GM21423 (cell line): ENCODE measurements at regions not wholly inside any gene's neighbourhood (a gene's known extent, or its start where the extent isn't known, plus 50 kb on each side); places are given as distances from the start of the nearest gene placed in this dataset.
A peak's percentile ranks its signal among the peaks of the same experiment; 100 is the strongest.

ENCODE experiments used
- ATAC-seq: cut with Tn5 transposase; IDR thresholded peaks from one replicate; pipeline ENCODE4 v1.9.1; 2021; ENCODE audit warnings: mild to moderate bottlenecking, moderate library complexity; ENCODE audit not compliant: unreplicated experiment

DNA sequence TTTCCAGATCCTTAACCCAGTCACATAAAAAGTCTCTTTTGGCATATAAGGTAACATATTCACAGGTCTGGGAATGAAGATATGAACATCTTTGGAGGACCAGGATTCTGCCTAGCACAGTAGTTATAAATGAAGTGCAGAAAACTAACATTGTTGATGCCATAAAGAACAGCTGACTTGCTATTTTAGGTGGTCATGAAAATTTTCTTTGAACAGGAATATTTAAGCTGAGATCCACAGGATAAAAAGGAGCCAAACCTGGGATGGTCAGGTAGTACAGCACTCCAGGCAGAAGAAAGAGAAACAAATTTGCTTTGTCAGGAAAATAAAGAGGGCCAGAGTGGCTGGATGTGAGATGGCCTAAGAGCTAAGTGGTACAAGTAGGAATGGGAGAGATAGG lies 80.0 kb downstream of the CENPW start:
- no peak for ATAC-seq

DNA sequence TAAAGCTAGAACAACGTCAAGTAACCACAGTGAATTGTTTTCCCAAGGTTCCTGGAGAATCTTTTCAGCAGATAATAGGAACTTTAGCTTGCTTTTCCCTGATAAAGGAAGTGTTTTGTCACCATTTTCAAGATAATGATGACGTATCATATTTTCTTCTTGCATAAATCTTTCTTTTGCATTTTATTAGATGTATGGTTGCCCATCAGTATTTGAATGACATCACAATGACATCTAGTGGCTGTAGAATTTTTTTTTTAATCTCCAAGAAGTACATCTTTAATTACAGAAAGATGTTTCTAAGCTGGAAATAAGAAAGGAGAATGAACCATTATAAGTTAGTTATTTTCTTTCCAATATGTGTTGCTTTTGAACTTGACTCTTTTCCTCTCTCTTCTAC lies 83.0 kb downstream of the CENPW start:
- ATAC-seq = no peak

GRCh38 chr6:126427713-126428112 lies 87.8 kb downstream of the CENPW start:
- ATAC-seq = no peak

GRCh38 chr6:126429866-126430265 lies 90.0 kb downstream of the CENPW start:
- ATAC-seq = no peak

DNA sequence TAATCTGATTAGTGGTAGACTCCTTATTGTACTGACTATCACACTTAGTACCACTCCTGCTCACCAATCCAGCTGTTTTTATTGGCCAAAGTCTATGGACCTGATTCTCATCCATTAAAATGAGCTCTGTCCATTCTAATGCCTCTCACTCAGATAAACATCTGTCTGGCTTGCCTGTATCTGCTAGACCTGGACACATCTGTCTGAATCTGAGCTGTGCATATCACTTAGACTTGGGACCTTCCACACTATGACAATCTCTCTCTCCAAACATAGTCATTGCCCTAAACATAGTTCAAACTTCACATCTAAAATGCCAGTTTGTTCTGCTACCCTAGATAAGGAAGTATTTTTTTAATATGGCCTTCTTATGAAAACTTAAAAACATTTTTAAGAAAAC lies 92.6 kb downstream of the CENPW start:
- no peak for ATAC-seq

DNA sequence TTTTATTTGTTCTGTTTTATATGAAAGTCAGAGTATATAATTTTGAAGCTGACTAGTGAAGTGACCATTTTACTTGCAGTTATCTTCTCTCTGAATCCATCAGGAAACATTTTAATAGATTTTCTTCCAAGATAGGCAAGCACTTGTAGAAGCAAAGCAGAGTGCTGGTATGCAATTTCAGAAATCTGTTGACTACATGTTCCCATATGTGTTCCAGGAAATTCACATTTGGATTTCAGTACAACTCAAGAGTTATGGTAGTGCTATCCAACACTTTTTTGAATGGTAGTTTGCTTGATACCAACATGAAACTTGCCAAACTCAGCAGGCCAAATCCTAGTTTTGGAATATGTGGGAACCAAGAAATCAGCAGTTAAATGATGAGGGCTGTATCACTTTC lies 94.0 kb downstream of the CENPW start:
- no peak for ATAC-seq

- no peak for ATAC-seq
Measured at GRCh38 chr6:126437205-126437604, 97.3 kb downstream of the CENPW start.

DNA sequence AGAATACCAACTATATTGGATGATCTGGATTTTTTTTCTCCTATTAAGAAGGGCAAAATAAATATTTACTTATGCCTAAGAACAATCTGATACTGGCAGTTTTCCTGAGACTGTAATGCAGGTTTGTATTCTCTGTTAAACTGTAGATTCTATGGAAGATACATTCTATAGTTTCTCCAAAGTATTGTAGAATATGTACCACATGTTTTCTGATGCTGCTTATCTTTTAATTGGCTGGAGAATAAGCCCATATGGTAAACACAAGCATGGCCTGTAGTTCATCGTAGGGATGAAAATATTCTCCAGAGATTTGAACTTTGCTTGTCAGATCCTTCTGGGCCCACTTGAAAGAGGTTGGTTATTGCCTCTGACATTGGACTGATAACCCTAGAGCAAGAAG lies 99.1 kb downstream of the CENPW start:
- ATAC-seq = no peak

- no peak for ATAC-seq
Measured at GRCh38 chr6:126440923-126441322, 101.0 kb downstream of the CENPW start.

GRCh38 chr6:126444659-126445273 lies 104.9 kb downstream of the CENPW start:
- no peak for ATAC-seq

- ATAC-seq = no peak
Measured at GRCh38 chr6:126446248-126446647, 106.3 kb downstream of the CENPW start.

DNA sequence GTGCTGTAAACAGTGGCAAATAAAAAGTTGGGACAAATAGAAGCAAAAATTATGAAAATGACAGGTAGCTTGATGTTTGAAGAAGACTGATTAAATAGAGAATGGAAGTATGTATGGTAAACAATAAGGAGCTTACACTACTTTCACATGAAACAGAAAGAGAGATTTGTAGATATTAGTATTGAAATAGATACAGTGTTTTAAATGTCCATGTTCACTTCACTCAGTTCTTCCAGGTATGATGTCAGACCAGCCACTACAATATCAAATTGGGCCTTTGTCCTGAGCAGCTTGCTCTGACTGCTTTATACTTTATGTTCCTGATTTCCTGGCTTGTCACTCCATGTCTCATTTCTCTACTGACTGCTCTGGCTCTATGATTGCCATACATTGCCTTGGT lies 107.5 kb downstream of the CENPW start:
- no peak for ATAC-seq

DNA sequence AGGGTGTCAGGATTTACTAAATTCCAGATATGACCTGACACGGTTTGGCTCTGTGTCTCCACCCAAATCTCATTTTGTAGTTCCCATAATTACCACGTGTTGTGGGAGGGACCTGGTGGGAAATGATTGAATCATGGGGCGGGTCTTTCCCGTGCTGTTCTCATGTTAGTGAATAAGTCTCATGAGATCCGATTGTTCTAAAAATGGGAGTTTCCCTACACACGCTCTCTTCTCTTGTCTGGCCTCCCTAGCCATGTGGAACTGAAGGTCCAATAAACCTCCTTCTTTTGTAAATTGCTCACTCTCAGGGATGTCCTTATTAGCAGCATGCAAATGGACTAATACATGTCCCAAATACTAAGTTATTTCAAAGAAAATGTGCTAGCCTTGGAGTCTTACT lies 121.1 kb downstream of the CENPW start:
- no peak for ATAC-seq

DNA sequence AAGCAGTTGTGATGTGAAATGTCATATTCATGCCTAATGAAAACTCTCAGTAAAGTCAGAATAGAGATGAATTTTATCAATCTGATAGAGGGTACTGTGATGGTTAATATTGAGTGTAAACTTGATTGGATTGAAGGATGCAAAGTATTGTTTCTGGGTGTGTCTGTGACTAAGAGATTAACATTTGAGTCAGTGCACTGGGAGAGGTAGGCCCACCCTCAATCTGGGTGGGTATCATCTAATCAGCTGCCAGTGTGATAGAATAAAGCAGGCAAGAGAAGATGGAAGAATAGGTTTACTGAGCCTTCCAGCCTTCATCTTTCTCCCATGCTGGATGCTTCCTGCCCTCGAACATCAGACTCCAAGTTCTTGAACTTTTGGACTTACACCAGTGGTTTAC lies 124.3 kb downstream of the CENPW start:
- no peak for ATAC-seq

- no peak for ATAC-seq
Measured at GRCh38 chr6:126475449-126475848, 135.5 kb downstream of the CENPW start.

DNA sequence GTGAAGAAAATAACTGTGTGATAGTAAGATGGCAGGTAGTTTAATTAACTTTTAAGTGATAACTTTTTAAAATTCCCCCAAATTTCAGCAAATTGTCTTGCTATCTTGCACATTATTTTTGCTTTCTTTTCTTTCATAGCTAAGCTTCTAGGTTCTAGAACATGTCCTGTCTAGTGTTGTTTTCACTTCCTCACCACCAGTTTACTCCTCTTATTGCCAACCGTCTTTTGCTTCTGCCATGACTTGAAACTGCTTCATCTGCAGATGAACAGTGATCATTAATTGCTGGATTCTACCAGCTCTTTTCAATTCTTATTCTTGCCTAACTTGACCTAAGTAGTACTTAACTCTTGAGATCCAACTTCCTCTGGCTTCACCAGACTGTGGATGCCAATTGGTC lies 137.8 kb downstream of the CENPW start:
- peak; percentile 57 for ATAC-seq

GRCh38 chr6:126480268-126480667 lies 140.4 kb downstream of the CENPW start:
- no peak for ATAC-seq

- ATAC-seq = no peak
Measured at GRCh38 chr6:126481319-126481718, 141.4 kb downstream of the CENPW start.

DNA sequence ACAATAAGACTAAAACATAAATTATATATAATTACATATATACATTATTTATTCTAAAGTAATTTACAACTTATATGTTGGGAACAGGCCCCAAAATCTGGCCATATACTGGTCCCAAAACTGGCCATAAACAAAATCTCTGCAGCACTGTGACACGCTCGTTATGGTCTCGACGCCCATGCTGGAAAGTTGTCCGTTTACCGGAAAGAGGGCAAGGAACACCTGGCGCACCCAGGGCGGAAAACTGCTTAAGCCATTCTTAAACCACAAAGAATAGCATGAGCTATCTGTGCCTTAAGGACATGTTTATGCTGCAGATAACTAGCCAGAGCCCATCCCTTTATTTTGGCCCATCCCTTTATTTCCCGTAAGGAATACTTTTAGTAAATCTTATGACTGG lies 164.9 kb downstream of the CENPW start:
- no peak for ATAC-seq

DNA sequence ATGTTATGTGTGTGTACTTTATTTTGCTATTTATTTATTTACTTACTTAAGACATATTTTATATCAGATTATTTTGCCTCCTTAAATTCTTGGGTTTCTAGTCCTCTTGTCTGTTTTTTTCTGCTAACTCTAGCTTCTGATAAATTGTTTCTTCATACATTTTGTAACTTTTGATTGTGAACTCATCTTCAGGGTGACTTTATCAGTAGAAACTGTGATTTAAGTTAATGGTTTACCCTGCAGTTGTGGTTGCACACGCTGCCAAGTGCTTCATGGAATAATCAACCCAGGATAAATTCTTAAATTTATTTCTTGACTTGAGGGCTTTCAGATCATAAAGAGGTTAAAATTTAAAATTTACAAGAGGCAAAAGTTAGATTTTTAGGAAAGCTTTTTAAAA lies 173.3 kb downstream of the CENPW start:
- no peak for ATAC-seq

GRCh38 chr6:126516411-126516810 lies 176.5 kb downstream of the CENPW start:
- ATAC-seq = no peak

DNA sequence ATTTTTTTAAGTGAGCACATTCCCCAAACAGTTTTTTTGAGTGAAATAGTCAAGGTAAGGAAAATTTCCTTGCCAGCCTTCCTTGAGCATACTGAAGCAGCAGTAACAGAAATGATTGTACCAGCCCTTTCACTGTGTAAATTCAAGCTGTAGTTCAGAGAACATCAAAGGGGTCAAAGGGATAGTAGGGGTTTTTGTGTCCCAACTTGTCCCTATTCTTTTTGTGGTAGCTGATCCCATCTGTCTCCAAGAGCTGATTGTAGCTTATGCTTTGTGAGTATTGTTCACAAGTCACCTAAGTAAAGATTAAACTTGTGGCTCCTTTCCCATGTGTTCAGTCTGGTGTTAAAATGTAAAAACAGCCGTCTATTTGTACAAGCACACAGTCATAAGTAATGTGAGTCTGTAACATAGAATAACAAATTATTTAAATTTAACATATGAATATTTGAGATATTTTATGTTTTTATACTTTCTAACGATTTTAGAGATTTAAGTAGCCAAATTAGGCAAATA lies 185.0 kb downstream of the CENPW start:
- no peak for ATAC-seq

- ATAC-seq = no peak
Measured at GRCh38 chr6:126526547-126526946, 186.6 kb downstream of the CENPW start.
